PC-3 (cell line): ENCODE measurements at regions not wholly inside any gene's neighbourhood (a gene's known extent, or its start where the extent isn't known, plus 50 kb on each side); places are given as distances from the start of the nearest gene placed in this dataset.
A peak's percentile ranks its signal among the peaks of the same experiment; 100 is the strongest.

Source experiments
- ATAC-seq: fragments of 200-7000 bp; cut with Tn5 transposase; 2 replicates; pipeline ENCODE4 v1.9.1; 2020; ENCODE audit warnings: mild to moderate bottlenecking, moderate library complexity
- BruUV-seq: library from RNA; stranded (reverse); fragments of 400-500 nt; replicated peaks from 2 replicates; lab custom pipeline; 2021; lab: Mats Ljungman, UMichigan
- CTCF ChIA-PET: fragments of 300-600 bp; sonication (Branson Sonifier 250); formaldehyde crosslinking; loops from one replicate; lab custom pipeline; 2022; ENCODE audit warnings: antibody characterized with exemption; lab: Charles Lee
- POLR2A ChIA-PET: fragments of 300-600 bp; sonication (Branson Sonifier 250); formaldehyde crosslinking; loops from one replicate; lab custom pipeline; 2022; ENCODE audit warnings: antibody characterized with exemption; ENCODE audit not compliant: unreplicated experiment; lab: Charles Lee
- DNase-seq: peaks from one replicate; pipeline ENCODE4 v3.0.0-alpha.2; 2015
- H2AFZ ChIP-seq: fragments of 300-600 bp; sonication (generic); 2 replicates; pipeline ENCODE4 v1.6.0; 2016; ENCODE audit warnings: antibody characterized with exemption, low read length
- H3F3A ChIP-seq: fragments of 300-600 bp; sonication (generic); one replicate; pipeline ENCODE4 v1.6.0; 2017; ENCODE audit warnings: antibody characterized with exemption, low read length, control low read depth, mild to moderate bottlenecking; ENCODE audit not compliant: unreplicated experiment
- H3K27ac ChIP-seq: fragments of 300-600 bp; sonication (generic); 2 replicates; pipeline ENCODE4 v1.5.1; 2016; ENCODE audit warnings: mild to moderate bottlenecking, low read length
- H3K27me3 ChIP-seq: fragments of 300-600 bp; sonication (generic); 2 replicates; pipeline ENCODE4 v1.6.1; 2016; ENCODE audit warnings: low read length, mixed read lengths
- H3K36me3 ChIP-seq: fragments of 300-600 bp; sonication (generic); 2 replicates; pipeline ENCODE4 v1.6.1; 2016; ENCODE audit warnings: low read depth, mixed run types, low read length, mixed read lengths
- H3K4me1 ChIP-seq: fragments of 300-600 bp; sonication (generic); 2 replicates; pipeline ENCODE4 v1.5.1; 2016; ENCODE audit warnings: low read length; ENCODE audit not compliant: insufficient read depth
- H3K4me2 ChIP-seq: fragments of 300-600 bp; sonication (generic); 2 replicates; pipeline ENCODE4 v1.6.0; 2016; ENCODE audit warnings: low read length
- H3K4me3 ChIP-seq: fragments of 300-600 bp; sonication (generic); 2 replicates; pipeline ENCODE4 v1.5.1; 2016; ENCODE audit warnings: mild to moderate bottlenecking, low read length, mixed read lengths
- H3K79me2 ChIP-seq: fragments of 300-600 bp; sonication (generic); 2 replicates; pipeline ENCODE4 v1.6.1; 2017; ENCODE audit warnings: low read length, mixed read lengths
- H3K9ac ChIP-seq: fragments of 300-600 bp; sonication (generic); 2 replicates; pipeline ENCODE4 v1.6.0; 2016; ENCODE audit warnings: mild to moderate bottlenecking, low read length
- H3K9me2 ChIP-seq: fragments of 300-600 bp; sonication (generic); replicated peaks from 2 replicates; pipeline ENCODE4 v1.6.1; 2016; ENCODE audit warnings: mixed run types, low read length, mixed read lengths
- H3K9me3 ChIP-seq: fragments of 300-600 bp; sonication (generic); 2 replicates; pipeline ENCODE4 v1.6.1; 2016; ENCODE audit warnings: low read length, mixed read lengths
- H4K20me1 ChIP-seq: fragments of 300-600 bp; sonication (generic); 2 replicates; pipeline ENCODE4 v1.6.1; 2016; ENCODE audit warnings: low read length, mixed read lengths
- EZH2 ChIP-seq: fragments of 300-600 bp; sonication (generic); IDR thresholded peaks from one replicate; pipeline ENCODE4 v1.6.1; 2017; ENCODE audit warnings: antibody characterized with exemption, mild to moderate bottlenecking, low read length; ENCODE audit not compliant: unreplicated experiment
- EZH2phosphoT487 ChIP-seq: fragments of 300-600 bp; sonication (generic); IDR thresholded peaks from 2 replicates; pipeline ENCODE4 v1.6.1; 2018; ENCODE audit warnings: mild to moderate bottlenecking, antibody characterized with exemption, low read length, borderline replicate concordance
- intact Hi-C: fragments of 100-400 bp; cut with micrococcal nuclease; formaldehyde crosslinking; loops from 2 replicates; pipeline ENCODE4 v1.9.0; 2023
- TF ChIP-seq, protein P1 (sequence below): fragments of 300-600 bp; sonication (generic); conservative IDR thresholded peaks from 2 replicates; pipeline ENCODE4 v1.5.1; 2017; ENCODE audit warnings: antibody characterized with exemption, low read depth, mild to moderate bottlenecking, low read length

GRCh38 chrX:85630901-85631300 lies 251.4 kb upstream of the POF1B start:
- Histone ChIP-seq H3K9me2 (no peaks in the 10 kb centered on the region), H3K9me3 (no peaks in the 10 kb centered on the region; the same call in 1 of the 2 replicates), H2AFZ (no peak overlapping the region), H3K4me3 (no peak overlapping the region), H3K4me1 (no peaks in the 10 kb centered on the region), H3K9ac (no peak overlapping the region), H3K27me3 (no peaks in the 10 kb centered on the region), H3K27ac (no peak overlapping the region), H3K79me2 (no peaks in the 10 kb centered on the region), H3K4me2 (no peak overlapping the region), H3K36me3 (no peaks in the 10 kb centered on the region), H4K20me1 (no peaks in the 10 kb centered on the region), H3F3A (no peaks in the 10 kb centered on the region)
- TF ChIP-seq EZH2phosphoT487 (no peak), EZH2 (no peak)
- TF ChIP-seq, protein P1, sequence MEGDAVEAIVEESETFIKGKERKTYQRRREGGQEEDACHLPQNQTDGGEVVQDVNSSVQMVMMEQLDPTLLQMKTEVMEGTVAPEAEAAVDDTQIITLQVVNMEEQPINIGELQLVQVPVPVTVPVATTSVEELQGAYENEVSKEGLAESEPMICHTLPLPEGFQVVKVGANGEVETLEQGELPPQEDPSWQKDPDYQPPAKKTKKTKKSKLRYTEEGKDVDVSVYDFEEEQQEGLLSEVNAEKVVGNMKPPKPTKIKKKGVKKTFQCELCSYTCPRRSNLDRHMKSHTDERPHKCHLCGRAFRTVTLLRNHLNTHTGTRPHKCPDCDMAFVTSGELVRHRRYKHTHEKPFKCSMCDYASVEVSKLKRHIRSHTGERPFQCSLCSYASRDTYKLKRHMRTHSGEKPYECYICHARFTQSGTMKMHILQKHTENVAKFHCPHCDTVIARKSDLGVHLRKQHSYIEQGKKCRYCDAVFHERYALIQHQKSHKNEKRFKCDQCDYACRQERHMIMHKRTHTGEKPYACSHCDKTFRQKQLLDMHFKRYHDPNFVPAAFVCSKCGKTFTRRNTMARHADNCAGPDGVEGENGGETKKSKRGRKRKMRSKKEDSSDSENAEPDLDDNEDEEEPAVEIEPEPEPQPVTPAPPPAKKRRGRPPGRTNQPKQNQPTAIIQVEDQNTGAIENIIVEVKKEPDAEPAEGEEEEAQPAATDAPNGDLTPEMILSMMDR = no peak
- no peak for ATAC-seq
- POLR2A ChIA-PET = no interaction called here
- DNase-seq = no peak
- CTCF ChIA-PET = no interaction called here
- intact Hi-C loops = no loop called here
- BruUV-seq = no TSS peak

- Histone ChIP-seq H3F3A (no peaks in the 10 kb centered on the region), H3K27me3 (no peaks in the 10 kb centered on the region), H3K36me3 (no peaks in the 10 kb centered on the region), H3K27ac (no peak overlapping the region), H3K79me2 (no peaks in the 10 kb centered on the region), H2AFZ (no peak overlapping the region), H3K9ac (no peak overlapping the region), H3K9me2 (no peaks in the 10 kb centered on the region), H4K20me1 (no peaks in the 10 kb centered on the region), H3K9me3 (no peaks in the 10 kb centered on the region), H3K4me3 (no peak overlapping the region), H3K4me1 (no peaks in the 10 kb centered on the region), H3K4me2 (no peak overlapping the region)
- peak; percentile 39 for DNase-seq
- BruUV-seq = no TSS peak
- TF ChIP-seq EZH2phosphoT487 = no peak
- TF ChIP-seq, protein P1 = peak; percentile 56
- ChIA-PET POLR2A (no interaction called here), CTCF (interaction anchor here (0.6 kb wide), 1 partner anchor 844 kb away, joined by 3 read pairs; no protein-coding TSS in a partner anchor)
- ATAC-seq = no peak
- intact Hi-C loops = no loop called here
Measured at GRCh38 chrX:85627363-85627762, 247.9 kb upstream of the POF1B start.

DNA sequence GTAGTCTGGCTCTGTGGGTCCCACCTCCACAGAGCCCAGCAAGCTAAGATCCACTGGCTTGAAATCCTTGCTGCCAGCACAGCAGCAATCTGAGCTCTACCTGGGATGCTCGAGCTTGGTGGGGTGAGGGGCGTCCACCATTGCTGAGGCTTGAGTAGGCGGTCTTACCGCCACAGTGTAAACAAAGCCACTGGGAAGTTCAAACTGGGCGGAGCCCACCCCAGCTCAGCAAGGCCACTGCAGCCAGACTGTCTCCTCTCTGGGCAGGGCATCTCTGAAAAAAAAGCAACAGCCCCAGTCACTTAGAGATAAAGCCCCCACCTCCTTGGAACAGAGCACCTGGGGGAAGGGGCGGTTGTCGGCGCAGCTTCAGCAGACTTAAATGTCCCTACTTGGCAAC lies 243.2 kb upstream of the POF1B start:
- TF ChIP-seq, protein P1 = no peak
- TF ChIP-seq EZH2phosphoT487 = no peak
- TF ChIP-seq EZH2 = no peak
- Histone ChIP-seq H3K4me1 (no peaks in the 10 kb centered on the region), H3K9me3 (no peaks in the 10 kb centered on the region), H3K27ac (no peak overlapping the region), H3K27me3 (no peaks in the 10 kb centered on the region), H3K36me3 (no peaks in the 10 kb centered on the region), H3K9me2 (no peaks in the 10 kb centered on the region), H3F3A (no peaks in the 10 kb centered on the region), H3K4me2 (no peak overlapping the region), H3K4me3 (no peak overlapping the region), H3K9ac (no peak overlapping the region), H3K79me2 (no peaks in the 10 kb centered on the region), H4K20me1 (no peaks in the 10 kb centered on the region), H2AFZ (no peak overlapping the region)
- ATAC-seq = no peak
- ChIA-PET POLR2A (no interaction called here), CTCF (no interaction called here)
- intact Hi-C loops = no loop called here
- no TSS peak for BruUV-seq
- DNase-seq = no peak
